Neural progenitor cell (in vitro differentiated cells): ENCODE measurements at regions not wholly inside any gene's neighbourhood (a gene's known extent, or its start where the extent isn't known, plus 50 kb on each side); places are given as distances from the start of the nearest gene placed in this dataset.

ENCODE experiments used
- CTCF ChIP-seq: fragments of 200-600 bp; sonication (generic); IDR thresholded peaks from 2 replicates; pipeline ENCODE4 v1.5.1; 2017; ENCODE audit warnings: antibody characterized with exemption, mild to moderate bottlenecking
- EZH2 ChIP-seq: fragments of 200-600 bp; sonication (generic); IDR thresholded peaks from 2 replicates; pipeline ENCODE4 v1.6.1; 2017; ENCODE audit warnings: antibody characterized with exemption, mild to moderate bottlenecking, moderate library complexity
- EZH2phosphoT487 ChIP-seq: fragments of 200-600 bp; sonication (generic); IDR thresholded peaks from 2 replicates; pipeline ENCODE4 v1.6.1; 2017; ENCODE audit warnings: antibody characterized with exemption

DNA sequence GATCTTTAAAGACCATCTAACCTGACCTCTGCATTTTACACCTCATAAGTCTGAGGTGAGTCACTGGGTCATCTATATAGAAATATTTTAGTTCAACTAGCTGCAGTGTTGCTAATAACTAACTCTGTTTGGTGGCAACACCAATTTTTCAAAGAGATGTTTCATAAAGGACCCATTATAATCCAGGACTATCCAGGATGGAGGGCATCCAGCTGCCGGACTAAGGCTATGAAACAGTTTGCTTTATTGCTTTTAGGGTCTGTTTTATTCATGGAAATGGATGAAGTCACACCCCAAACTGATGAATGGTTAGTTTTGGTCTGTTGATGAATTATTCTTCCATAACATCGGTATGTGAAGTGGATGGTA lies 204.2 kb upstream of the GMDS start:
- no peak for TF ChIP-seq CTCF
- no peak for TF ChIP-seq EZH2
- no peak for TF ChIP-seq EZH2phosphoT487
